H1 (cell line): ENCODE measurements at regions not wholly inside any gene's neighbourhood (a gene's known extent, or its start where the extent isn't known, plus 50 kb on each side); places are given as distances from the start of the nearest gene placed in this dataset.

ENCODE experiments used
- CTCF ChIA-PET: fragments of 300-600 bp; sonication (Branson Sonifier 250); formaldehyde crosslinking; loops from one replicate; lab custom pipeline; 2021; ENCODE audit not compliant: partially characterized antibody; lab: Charles Lee
- POLR2A ChIA-PET: fragments of 300-600 bp; sonication (Branson Sonifier 250); formaldehyde crosslinking; loops from one replicate; lab custom pipeline; 2021; ENCODE audit warnings: inconsistent platforms; ENCODE audit not compliant: partially characterized antibody; lab: Charles Lee
- DNase-seq, 2 experiments: peaks; one replicate each; pipeline versions ENCODE4 v3.0.0 to v3.0.0-alpha.2; 2010 to 2022; ENCODE audit warnings: low spot score in 2 of 2, low read depth in 1 of 2, mixed read lengths in 1 of 2
- FAIRE-seq: peaks from 2 replicates; lab custom pipeline; 2011; peaks lifted over from hg19 to GRCh38; lab: Jason Lieb, UNC
- H2AFZ ChIP-seq: 2 replicates; pipeline ENCODE4 v1.8.1; 2012; ENCODE audit warnings: low read length, inconsistent platforms
- H2AK5ac ChIP-seq: 2 replicates; pipeline ENCODE4 v1.6.1; 2013; ENCODE audit warnings: low read depth, low read length
- H2BK120ac ChIP-seq: replicated peaks from 2 replicates; pipeline ENCODE3; 2013; ENCODE audit warnings: low read depth, low read length, inconsistent platforms
- H2BK12ac ChIP-seq: 2 replicates; pipeline ENCODE4 v1.6.1; 2013; ENCODE audit warnings: low read depth, low read length
- H2BK15ac ChIP-seq: 2 replicates; pipeline ENCODE4 v1.6.1; 2013; ENCODE audit warnings: low read length
- H2BK20ac ChIP-seq: 2 replicates; pipeline ENCODE4 v1.6.1; 2013; ENCODE audit warnings: low read length
- H2BK5ac ChIP-seq: 2 replicates; pipeline ENCODE4 v1.6.1; 2013; ENCODE audit warnings: low read depth, low read length
- H3K14ac ChIP-seq: 2 replicates; pipeline ENCODE4 v1.6.1; 2013; ENCODE audit warnings: inconsistent platforms; ENCODE audit not compliant: insufficient read length
- H3K18ac ChIP-seq: 2 replicates; pipeline ENCODE4 v1.6.1; 2013; ENCODE audit warnings: low read length; ENCODE audit errors: extremely low read depth
- H3K23ac ChIP-seq: 2 replicates; pipeline ENCODE4 v1.6.1; 2013; ENCODE audit warnings: inconsistent platforms; ENCODE audit not compliant: insufficient read length
- H3K23me2 ChIP-seq: 2 replicates; pipeline ENCODE4 v1.6.1; 2013; ENCODE audit warnings: low read depth, low read length
- H3K27ac ChIP-seq: 2 replicates; pipeline ENCODE4 v1.6.1; 2011; ENCODE audit warnings: low read depth, low read length, inconsistent platforms
- H3K27me3 ChIP-seq, 4 experiments: replicated peaks in 1 of 4; 1 replicate in 1 of 4; 2 replicates in 3 of 4; pipeline versions ENCODE4 v1.6.1 to v1.8.1; 2011 to 2013; ENCODE audit warnings: low read length in 3 of 4, mild to moderate bottlenecking in 3 of 4, inconsistent platforms in 2 of 4, mixed read lengths in 2 of 4, moderate library complexity in 1 of 4; ENCODE audit not compliant: control insufficient read depth in 3 of 4, insufficient read depth in 3 of 4; ENCODE audit errors: extremely low read depth in 1 of 4
- H3K36me3 ChIP-seq, 4 experiments: 2 replicates each; pipeline versions ENCODE4 v1.6.1 to v1.8.1; 2011 to 2013; ENCODE audit warnings: mild to moderate bottlenecking in 4 of 4, low read length in 3 of 4, moderate library complexity in 2 of 4, control low read depth in 1 of 4, inconsistent platforms in 1 of 4; ENCODE audit not compliant: insufficient read depth in 4 of 4, control insufficient read depth in 2 of 4
- H3K4ac ChIP-seq: replicated peaks from 2 replicates; pipeline ENCODE3; 2013; ENCODE audit warnings: low read length, low read depth, mixed read lengths, inconsistent platforms; ENCODE audit not compliant: insufficient read length
- H3K4me1 ChIP-seq, 4 experiments: replicated peaks in 1 of 4; 1 replicate in 1 of 4; 2 replicates in 3 of 4; pipeline versions ENCODE4 v1.6.1 to v1.8.1; 2011 to 2013; ENCODE audit warnings: low read length in 3 of 4, inconsistent platforms in 2 of 4, mixed read lengths in 1 of 4; ENCODE audit not compliant: insufficient read depth in 4 of 4, control insufficient read depth in 3 of 4
- H3K4me2 ChIP-seq, 2 experiments: 2 replicates each; pipeline versions ENCODE4 v1.6.1 to v1.8.1; 2011 to 2013; ENCODE audit warnings: low read depth in 2 of 2, low read length in 2 of 2, control low read depth in 1 of 2, inconsistent platforms in 1 of 2, mild to moderate bottlenecking in 1 of 2; ENCODE audit not compliant: insufficient read depth in 1 of 2
- H3K4me3 ChIP-seq, 4 experiments: fragments of 200-600, 300-600 bp in 1 of 4; sonication (generic), shearing (Covaris generic), sonication (Bioruptor Twin) in 1 of 4; 2 replicates each; pipeline versions ENCODE4 v1.5.1 to v1.8.1; 2011 to 2016; ENCODE audit warnings: low read length in 4 of 4, low read depth in 3 of 4, control low read depth in 2 of 4, inconsistent platforms in 2 of 4, mild to moderate bottlenecking in 2 of 4, mixed read lengths in 1 of 4, moderate library complexity in 1 of 4; ENCODE audit not compliant: insufficient read depth in 2 of 4; ENCODE audit errors: extremely low read depth in 1 of 4
- H3K56ac ChIP-seq: replicated peaks from 2 replicates; pipeline ENCODE3; 2013; ENCODE audit warnings: low read depth, mild to moderate bottlenecking, mixed read lengths, low read length, inconsistent platforms; ENCODE audit not compliant: insufficient read length
- H3K79me1 ChIP-seq: 2 replicates; pipeline ENCODE4 v1.6.1; 2013; ENCODE audit warnings: low read depth, low read length, control low read depth
- H3K79me2 ChIP-seq, 2 experiments: 2 replicates each; pipeline versions ENCODE4 v1.6.1 to v1.8.1; 2012 to 2013; ENCODE audit warnings: low read length in 2 of 2, mild to moderate bottlenecking in 2 of 2, inconsistent platforms in 1 of 2; ENCODE audit not compliant: insufficient read depth in 2 of 2, control insufficient read depth in 1 of 2
- H3K9ac ChIP-seq, 4 experiments: replicated peaks in 1 of 4; 1 replicate in 1 of 4; 2 replicates in 3 of 4; pipeline versions ENCODE4 v1.6.1 to v1.8.1; 2011 to 2013; ENCODE audit warnings: low read depth in 3 of 4, low read length in 3 of 4, control low read depth in 2 of 4, mild to moderate bottlenecking in 2 of 4, moderate library complexity in 2 of 4, inconsistent platforms in 1 of 4; ENCODE audit errors: extremely low read depth in 1 of 4
- H3K9me3 ChIP-seq, 2 experiments: 2 replicates each; pipeline versions ENCODE4 v1.6.1 to v1.8.1; 2012 to 2013; ENCODE audit warnings: mild to moderate bottlenecking in 2 of 2, moderate library complexity in 2 of 2, control low read depth in 1 of 2, inconsistent platforms in 1 of 2, low read depth in 1 of 2, low read length in 1 of 2, mixed read lengths in 1 of 2; ENCODE audit not compliant: insufficient read depth in 2 of 2
- H4K20me1 ChIP-seq, 2 experiments: replicated peaks in 1 of 2; 2 replicates each; pipeline versions ENCODE3 to v1.8.1; 2011 to 2013; ENCODE audit warnings: inconsistent platforms in 2 of 2, low read length in 2 of 2, mild to moderate bottlenecking in 1 of 2; ENCODE audit not compliant: insufficient read depth in 2 of 2, control insufficient read depth in 1 of 2
- H4K5ac ChIP-seq: 2 replicates; pipeline ENCODE4 v1.6.1; 2013; ENCODE audit warnings: low read length, low read depth, mixed read lengths, inconsistent platforms; ENCODE audit not compliant: insufficient read length
- H4K8ac ChIP-seq: 2 replicates; pipeline ENCODE4 v1.8.0; 2013; ENCODE audit warnings: mild to moderate bottlenecking, moderate library complexity, low read length, inconsistent platforms; ENCODE audit not compliant: insufficient read depth; ENCODE audit errors: extremely low read depth
- H4K91ac ChIP-seq: replicated peaks from 2 replicates; pipeline ENCODE3; 2013; ENCODE audit warnings: low read length, mixed read lengths, inconsistent platforms; ENCODE audit not compliant: insufficient read length
- ATF2 ChIP-seq: IDR thresholded peaks from 2 replicates; pipeline ENCODE4 v1.6.1; 2012; ENCODE audit warnings: low read length, inconsistent platforms
- CBX5 ChIP-seq: fragments of 300-800, 300-1000 bp; sonication (generic); IDR thresholded peaks from 2 replicates; pipeline ENCODE4 v1.7.1; 2016; ENCODE audit warnings: antibody characterized with exemption, low read length, low read depth
- CBX8 ChIP-seq: fragments of 300-800, 300-1000 bp; sonication (generic); IDR thresholded peaks from 2 replicates; pipeline ENCODE4 v1.7.1; 2016; ENCODE audit warnings: low read depth, low read length, borderline replicate concordance
- GABPA ChIP-seq: IDR thresholded peaks from 2 replicates; pipeline ENCODE4 v1.6.1; 2011; ENCODE audit warnings: mild to moderate bottlenecking, low read length, moderate library complexity, borderline replicate concordance; ENCODE audit not compliant: insufficient read depth
- MAX ChIP-seq: IDR thresholded peaks from 2 replicates; pipeline ENCODE4 v1.6.1; 2012; ENCODE audit warnings: inconsistent platforms
- RFX5 ChIP-seq: IDR thresholded peaks from 2 replicates; pipeline ENCODE4 v1.6.1; 2011; ENCODE audit warnings: low read depth, low read length, improper control_type of control experiment, borderline replicate concordance
- WGBS, 2 experiments: shearing (Covaris generic) in 1 of 2; methylation state at CpG; one replicate each; pipeline versions ENCODE4 v1.1.6 to v1.1.7; 2013 to 2015; ENCODE audit warnings: low lambda C conversion rate in 2 of 2, mixed read lengths in 2 of 2, inconsistent platforms in 1 of 2, low coverage in 1 of 2, missing lambda C conversion rate in 1 of 2; ENCODE audit not compliant: insufficient replicate concordance in 2 of 2, insufficient coverage in 1 of 2, insufficient read length in 1 of 2; ENCODE audit errors: extremely low coverage in 1 of 2, missing lambda C conversion rate in 1 of 2; 5-methylcytosine and 5-hydroxymethylcytosine counted together

GRCh38 chr2:41475959-41476358, 571.9 kb upstream of the PKDCC start:
- no peaks in the 10 kb centered on the region for H3K79me1 ChIP-seq
- no peak overlapping the region for H2BK15ac ChIP-seq
- no peak overlapping the region for H3K4ac ChIP-seq
- H4K5ac ChIP-seq = no peak overlapping the region
- no peak overlapping the region for H3K14ac ChIP-seq
- FAIRE-seq (no peak), DNase-seq (no peak)
- ChIA-PET CTCF (interaction anchor here (0.9 to 1.2 kb wide), 2 partner anchors 49 to 62 kb away, joined by 3 to 4 read pairs; no protein-coding TSS in a partner anchor), POLR2A (no interaction called here)
- H3K79me2 ChIP-seq = no peaks in the 10 kb centered on the region
- H2BK12ac ChIP-seq = no peak overlapping the region
- H3K27me3 ChIP-seq = no peaks in the 10 kb centered on the region
- H3K36me3 ChIP-seq = no peaks in the 10 kb centered on the region
- no peaks in the 10 kb centered on the region for H3K23me2 ChIP-seq
- H3K23ac ChIP-seq = no peak overlapping the region
- no peaks in the 10 kb centered on the region for H4K20me1 ChIP-seq
- H2BK120ac ChIP-seq = no peak overlapping the region
- no peak overlapping the region for H2BK5ac ChIP-seq
- H3K18ac ChIP-seq = no peak overlapping the region
- H4K91ac ChIP-seq = no peak overlapping the region
- no peak overlapping the region for H3K27ac ChIP-seq
- no peak overlapping the region for H3K4me2 ChIP-seq
- WGBS, 2 experiments = 89% methylated on average over 3 of the region's 3 CpGs; no CpG with 5 or more reads in 1 of the 2 experiments
- no peak overlapping the region for H4K8ac ChIP-seq
- no peak overlapping the region for H2BK20ac ChIP-seq
- no peak overlapping the region for H3K56ac ChIP-seq
- no peak overlapping the region for H2AFZ ChIP-seq
- H3K9me3 ChIP-seq = 0 out of 4 replicates have a peak, but pooled peaks cover 0 to 3% of the 10 kb centered on the region in 2 experiments
- H2AK5ac ChIP-seq = no peak overlapping the region
- no peak overlapping the region for H3K4me3 ChIP-seq
- peaks cover 0 to 1% (median 0%) of the 10 kb centered on the region in 4 experiments; a peak in 1 of 7 replicates for H3K4me1 ChIP-seq
- H3K9ac ChIP-seq = no peak overlapping the region
- no peak for TF ChIP-seq CBX5
- TF ChIP-seq GABPA = no peak
- no peak for TF ChIP-seq CBX8
- no peak for TF ChIP-seq ATF2
- no peak for TF ChIP-seq MAX
- no peak for TF ChIP-seq RFX5
